ENCODE measurements at regions not wholly inside any gene's neighbourhood (a gene's known extent, or its start where the extent isn't known, plus 50 kb on each side); places are given as distances from the start of the nearest gene placed in this dataset.
"Not testable (repeated sequence)": the region's sequence is repeated elsewhere in the genome, so short reads cannot be mapped to it uniquely, and the experiment has no call there.

GRCh38 chr7:32790766-32791430, 100.7 kb downstream of the KBTBD2 start:
- not testable (repeated sequence) for TF ChIP-seq POLR2A (IDR thresholded peaks at IDR 0.05; ENCODE audit: low read depth, low read length); TAF1 (IDR thresholded peaks at IDR 0.05; ENCODE audit: borderline replicate concordance, low read depth, low read length); POLR2AphosphoS5 (IDR thresholded peaks at IDR 0.05; ENCODE audit: low read depth, low read length)
